Inflammatory macrophage treated with lipopolysaccharide for 4 hours (primary cell): ENCODE measurements at regions not wholly inside any gene's neighbourhood (a gene's known extent, or its start where the extent isn't known, plus 50 kb on each side); places are given as distances from the start of the nearest gene placed in this dataset.
"Not testable (repeated sequence)": the region's sequence is repeated elsewhere in the genome, so short reads cannot be mapped to it uniquely, and the experiment has no call there.

Experiments used
- DNase-seq: peaks from one replicate; pipeline ENCODE4 v3.0.0-alpha.2; 2020

GRCh38 chr10:65620404-65621048 is 1305.3 kb upstream of the LRRTM3 start:
- DNase-seq = no peak

DNA sequence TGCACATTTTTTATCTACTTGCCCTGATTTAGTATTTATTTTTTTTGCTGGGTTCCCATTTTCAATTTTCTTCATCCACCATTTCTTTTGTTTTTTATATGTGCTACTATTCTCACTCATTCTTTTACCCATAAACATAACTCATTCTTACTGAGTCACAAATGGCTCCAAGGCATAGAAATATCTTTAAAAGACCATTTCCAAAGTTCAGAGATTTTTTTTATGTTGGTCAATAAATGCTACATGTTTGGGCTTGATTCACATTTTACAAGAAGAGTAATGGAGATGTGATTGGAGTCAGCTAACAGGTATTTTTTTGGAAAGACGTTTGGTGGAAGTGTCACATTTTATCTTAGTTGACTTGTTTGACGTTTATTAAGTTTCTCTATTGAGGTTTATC is 1303.2 kb upstream of the LRRTM3 start:
- DNase-seq = no peak

GRCh38 chr10:65628493-65629139 is 1297.2 kb upstream of the LRRTM3 start:
- no peak for DNase-seq

GRCh38 chr10:65660006-65660405 is 1265.8 kb upstream of the LRRTM3 start:
- DNase-seq = no peak

- no peak for DNase-seq
Measured at GRCh38 chr10:65670087-65670486, 1255.7 kb upstream of the LRRTM3 start.

DNA sequence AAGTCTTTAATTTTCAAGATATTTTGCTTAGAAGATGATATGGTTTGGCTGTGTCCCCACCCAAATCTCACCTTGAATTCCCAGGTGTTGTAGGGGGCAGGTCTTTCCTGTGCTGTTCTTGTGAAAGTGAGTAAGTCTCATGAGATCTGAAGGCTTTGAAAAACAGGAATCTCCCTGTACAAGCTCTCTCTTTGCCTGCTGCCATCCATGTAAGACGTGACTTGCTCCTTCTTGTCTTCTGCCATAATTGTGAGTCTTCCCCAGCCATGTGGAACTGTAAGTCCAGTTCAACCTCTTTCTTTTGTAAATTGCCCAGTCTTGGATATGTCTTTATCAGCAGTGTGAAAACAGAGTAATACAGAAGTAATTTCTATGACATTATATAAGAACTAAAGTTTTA is 1255.2 kb upstream of the LRRTM3 start:
- DNase-seq = not testable (repeated sequence)

DNA sequence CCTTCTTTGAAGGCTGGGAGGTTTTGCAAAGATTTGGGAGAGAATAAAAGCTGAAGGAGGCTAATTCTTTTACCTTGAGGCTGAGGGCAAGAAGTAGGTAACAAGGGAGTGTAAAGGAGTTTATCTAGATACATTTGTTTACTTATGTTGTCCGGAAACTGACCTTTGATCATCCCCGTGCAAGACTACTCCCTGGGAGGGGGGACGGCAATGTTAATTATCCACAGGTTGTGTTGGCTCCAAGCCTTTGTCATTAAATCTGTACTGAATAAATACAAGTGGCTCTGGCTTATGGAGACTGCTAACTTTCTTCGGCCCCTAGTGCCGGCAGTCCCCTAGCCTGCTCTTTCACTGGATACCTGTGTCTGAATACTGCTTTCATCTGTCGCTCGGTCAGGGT is 1250.6 kb upstream of the LRRTM3 start:
- DNase-seq = no peak

- DNase-seq = no peak
Measured at GRCh38 chr10:65684896-65685295, 1240.9 kb upstream of the LRRTM3 start.

- DNase-seq = no peak
Measured at GRCh38 chr10:65701168-65701776, 1224.6 kb upstream of the LRRTM3 start.

DNA sequence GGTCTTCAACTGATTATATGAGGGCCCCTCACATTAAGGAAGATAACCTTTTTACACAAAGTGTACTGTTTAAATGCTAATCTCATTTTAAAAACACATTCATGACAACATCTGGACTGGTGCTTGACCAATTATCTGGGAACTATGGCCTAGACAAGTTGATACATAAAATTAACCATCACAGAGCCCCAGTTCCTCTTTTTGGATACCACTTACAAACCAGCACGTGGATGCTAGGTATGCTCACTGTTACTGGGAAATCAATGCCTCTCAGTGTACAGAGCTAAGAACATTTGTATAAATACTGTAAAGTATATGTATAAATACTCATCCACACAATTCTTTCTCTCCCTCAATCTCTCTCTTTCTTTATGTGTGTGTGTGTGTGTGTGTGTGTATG is 1217.8 kb upstream of the LRRTM3 start:
- DNase-seq = no peak

- no peak for DNase-seq
Measured at GRCh38 chr10:65710306-65710705, 1215.5 kb upstream of the LRRTM3 start.

DNA sequence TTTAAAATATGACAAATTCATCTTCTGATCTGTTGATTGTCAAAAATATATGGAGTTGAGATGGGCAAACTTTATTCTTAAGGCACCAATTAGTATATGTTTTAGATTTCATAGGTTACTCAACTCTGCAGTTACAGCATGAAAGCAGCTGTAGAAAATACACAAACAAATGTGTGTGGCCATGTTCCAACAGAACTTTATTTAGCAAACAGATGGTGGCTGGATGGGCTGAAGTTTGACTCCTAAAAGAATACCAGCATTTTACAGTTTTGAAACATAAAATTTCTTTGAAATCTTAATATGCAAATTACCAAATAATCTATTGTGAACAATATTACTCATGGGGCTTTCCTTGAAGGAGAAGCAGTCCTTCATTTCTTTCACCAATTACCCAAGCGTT is 1206.0 kb upstream of the LRRTM3 start:
- DNase-seq = no peak

GRCh38 chr10:65720901-65721300 is 1204.9 kb upstream of the LRRTM3 start:
- no peak for DNase-seq

DNA sequence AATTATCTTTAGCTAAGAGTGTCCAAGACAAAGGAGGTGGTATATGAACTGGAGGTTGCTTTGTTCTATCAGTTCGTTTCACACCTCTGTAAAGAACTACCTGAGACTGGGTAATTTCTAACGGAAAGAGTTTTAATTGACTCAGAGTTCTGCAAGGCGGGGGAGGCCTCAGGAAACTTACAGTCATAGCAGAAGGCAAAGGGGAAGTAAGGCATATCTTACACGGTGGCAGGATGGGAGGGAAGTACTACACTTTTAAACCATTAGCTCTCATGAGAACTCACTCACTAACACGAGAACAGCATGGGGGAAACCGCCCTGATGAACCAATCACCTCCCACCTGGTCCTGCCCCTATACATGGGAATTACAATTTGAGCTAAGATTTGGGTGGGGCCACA is 1202.3 kb upstream of the LRRTM3 start:
- DNase-seq = no peak

DNA sequence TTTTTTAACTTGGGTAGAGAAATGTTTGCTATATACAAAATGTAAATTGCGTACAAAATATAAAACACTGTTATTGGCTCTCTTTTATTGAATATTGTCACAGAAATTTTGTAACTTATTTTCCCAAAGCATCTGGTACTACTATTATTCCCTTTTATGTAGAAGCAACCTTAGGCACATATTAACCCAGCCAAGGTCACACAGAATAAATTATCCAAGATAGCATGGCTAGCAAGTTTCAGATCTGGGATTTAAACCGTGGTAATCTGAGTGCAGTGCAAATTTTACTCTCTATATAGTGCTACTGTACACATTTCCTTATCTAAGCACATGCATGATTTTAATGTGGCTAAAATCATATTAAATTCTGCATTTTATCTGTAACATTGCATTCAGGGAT is 1190.5 kb upstream of the LRRTM3 start:
- DNase-seq = no peak

DNA sequence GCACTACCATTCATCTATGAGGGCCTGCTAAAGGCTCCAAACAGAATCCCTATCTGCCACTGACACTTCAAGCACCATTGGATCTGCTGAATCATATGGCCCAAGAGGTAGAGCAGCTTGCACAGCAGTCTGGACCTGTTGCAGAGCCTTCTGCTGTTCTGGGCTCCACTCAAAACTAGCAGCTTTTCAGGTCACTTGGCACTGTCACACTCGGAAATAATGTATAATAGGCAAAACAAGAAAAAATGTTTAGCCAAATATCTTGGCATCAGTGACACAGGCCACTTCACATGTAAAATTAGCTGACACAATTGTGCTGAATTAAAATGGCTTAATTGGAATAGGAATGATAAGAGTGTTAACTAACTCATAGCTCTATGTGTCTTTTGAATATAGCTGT is 1182.9 kb upstream of the LRRTM3 start:
- no peak for DNase-seq

GRCh38 chr10:65751218-65751617 is 1174.6 kb upstream of the LRRTM3 start:
- DNase-seq = no peak

- DNase-seq = no peak
Measured at GRCh38 chr10:65751896-65752295, 1173.9 kb upstream of the LRRTM3 start.

DNA sequence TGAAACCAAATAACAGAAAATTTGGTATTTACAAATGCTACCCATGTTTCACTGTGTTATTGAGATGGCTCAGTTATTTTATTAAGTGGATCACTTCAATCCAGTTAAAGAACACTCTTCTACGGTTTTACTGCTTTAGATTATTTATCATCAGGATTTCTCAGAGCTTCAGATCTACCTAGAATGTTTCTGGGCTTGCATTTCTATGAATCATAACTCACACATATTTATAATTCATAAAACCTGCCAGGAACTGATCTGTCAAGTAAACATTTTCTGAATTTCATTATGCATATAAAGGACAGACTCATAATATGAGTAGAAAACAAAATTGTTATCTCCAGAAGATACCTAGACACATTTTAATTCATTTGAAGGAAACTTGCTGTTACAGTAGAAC is 1172.3 kb upstream of the LRRTM3 start:
- no peak for DNase-seq

DNA sequence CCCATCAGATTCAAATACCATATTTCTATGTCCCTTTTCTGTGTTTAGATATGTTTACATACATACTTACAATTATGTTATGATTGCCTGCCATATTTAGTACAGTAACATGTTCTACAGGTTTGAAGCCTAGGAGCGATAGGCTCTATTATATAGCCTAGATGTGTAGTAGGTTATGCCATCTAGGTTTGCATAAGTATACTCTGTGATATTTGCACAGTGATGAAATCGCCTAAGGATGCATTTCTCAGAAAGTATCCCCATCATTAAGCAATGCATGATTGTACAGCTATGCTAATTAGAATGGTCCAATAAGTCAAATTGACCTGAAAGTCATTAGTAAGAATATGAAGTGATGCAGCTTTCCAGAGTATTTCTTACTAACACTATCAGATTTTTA is 1171.7 kb upstream of the LRRTM3 start:
- DNase-seq = no peak

DNA sequence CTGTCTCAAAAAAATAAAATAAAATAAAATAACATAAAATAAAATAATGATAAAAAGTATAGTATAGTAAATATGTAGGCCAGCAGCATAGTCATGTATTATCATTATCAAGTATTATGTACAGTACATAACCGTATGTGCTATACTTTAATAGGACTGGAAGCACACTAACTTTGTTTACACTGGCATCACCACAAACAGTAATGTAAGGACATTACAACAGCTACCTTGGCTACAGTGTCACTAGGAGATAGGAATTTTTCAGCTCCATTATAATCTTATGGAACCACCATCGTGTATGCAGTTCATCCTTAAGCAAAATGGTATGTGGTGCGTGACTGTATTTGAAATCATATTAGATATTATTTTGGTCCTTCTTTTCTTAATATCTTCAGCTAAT is 1163.5 kb upstream of the LRRTM3 start:
- no peak for DNase-seq

DNA sequence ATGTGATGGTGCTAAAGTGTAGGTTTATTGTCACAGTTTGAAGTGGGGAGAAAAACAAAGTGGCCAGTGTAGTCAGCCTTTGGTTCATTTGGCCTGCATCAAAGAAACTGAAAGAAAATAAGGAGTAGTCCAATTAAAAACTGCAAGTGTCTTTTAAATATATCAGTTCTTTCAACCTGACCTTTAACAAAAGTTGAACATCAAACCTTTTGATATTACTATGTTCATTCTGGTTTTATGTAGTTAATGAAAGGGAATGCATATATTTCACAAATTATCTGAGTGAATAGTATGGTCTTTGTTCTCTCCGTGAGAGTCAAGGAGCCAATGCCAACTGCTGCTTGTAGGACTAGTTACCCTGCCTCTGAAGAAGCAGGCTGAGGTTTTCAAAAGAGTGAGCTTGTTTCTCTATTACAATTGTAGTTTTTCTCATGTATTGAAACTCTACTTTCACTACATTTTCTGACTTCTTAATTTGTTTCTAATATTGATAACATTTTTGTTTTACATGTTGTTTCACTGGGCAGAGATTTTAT is 1160.8 kb upstream of the LRRTM3 start:
- no peak for DNase-seq

DNA sequence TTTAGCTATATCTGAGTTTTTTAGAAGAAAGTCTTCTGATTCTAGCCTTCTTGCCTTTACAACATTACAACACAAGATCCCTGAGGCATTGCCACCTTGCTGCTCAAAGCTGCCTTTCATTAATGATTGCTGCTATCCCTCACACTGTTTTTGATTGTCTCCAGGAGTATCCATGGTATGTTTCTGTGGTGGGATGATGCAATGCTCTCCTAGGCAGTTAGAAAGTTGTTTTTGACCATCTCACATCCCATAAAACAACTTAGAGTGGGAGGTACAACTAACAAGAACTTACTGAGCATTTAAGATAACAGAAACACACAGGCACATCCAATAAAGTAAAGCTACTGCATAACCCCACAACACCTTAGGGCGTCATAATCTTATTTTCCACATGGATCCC is 1156.0 kb upstream of the LRRTM3 start:
- no peak for DNase-seq

- DNase-seq = no peak
Measured at GRCh38 chr10:65778753-65779152, 1147.1 kb upstream of the LRRTM3 start.
